Endodermal cell (in vitro differentiated cells): ENCODE measurements at regions not wholly inside any gene's neighbourhood (a gene's known extent, or its start where the extent isn't known, plus 50 kb on each side); places are given as distances from the start of the nearest gene placed in this dataset.

Experiments used
- DNase-seq: peaks from one replicate; pipeline ENCODE4 v3.0.0-alpha.2; 2017
- H3K27ac ChIP-seq: 2 replicates; pipeline ENCODE4 v1.5.1; 2013; ENCODE audit warnings: mild to moderate bottlenecking, low read depth, low read length, moderate library complexity
- H3K27me3 ChIP-seq: 2 replicates; pipeline ENCODE4 v1.6.1; 2013; ENCODE audit warnings: mild to moderate bottlenecking, low read length, moderate library complexity; ENCODE audit not compliant: insufficient read depth, control insufficient read depth, poor library complexity, severe bottlenecking
- H3K36me3 ChIP-seq: 2 replicates; pipeline ENCODE4 v1.7.0; 2013; ENCODE audit warnings: mild to moderate bottlenecking, low read length, moderate library complexity; ENCODE audit not compliant: control insufficient read depth, insufficient read depth
- H3K4me1 ChIP-seq: one replicate; pipeline ENCODE4 v1.7.0; 2013; ENCODE audit warnings: low read length; ENCODE audit not compliant: control insufficient read depth, insufficient read depth
- H3K4me3 ChIP-seq: 2 replicates; pipeline ENCODE4 v1.5.1; 2013; ENCODE audit warnings: mild to moderate bottlenecking, low read length, moderate library complexity
- H3K9ac ChIP-seq: 2 replicates; pipeline ENCODE4 v1.6.1; 2013; ENCODE audit warnings: mild to moderate bottlenecking, low read length, moderate library complexity; ENCODE audit not compliant: poor library complexity, severe bottlenecking; ENCODE audit errors: extremely low read depth
- H3K9me3 ChIP-seq: 2 replicates; pipeline ENCODE4 v1.6.1; 2013; ENCODE audit warnings: mild to moderate bottlenecking, low read length, moderate library complexity; ENCODE audit not compliant: control insufficient read depth
- H3K27ac Mint-ChIP-seq: 2 replicates; pipeline ENCODE4 v1.8.0; 2020; ENCODE audit warnings: mixed read lengths
- H3K27me3 Mint-ChIP-seq: 2 replicates; pipeline ENCODE4 v1.8.0; 2021; ENCODE audit warnings: mild to moderate bottlenecking, mixed read lengths; ENCODE audit not compliant: insufficient read depth
- H3K36me3 Mint-ChIP-seq: 2 replicates; pipeline ENCODE4 v1.8.0; 2020; ENCODE audit warnings: low read depth, mixed read lengths
- H3K4me1 Mint-ChIP-seq: 2 replicates; pipeline ENCODE4 v1.8.0; 2020; ENCODE audit warnings: mixed read lengths
- H3K4me3 Mint-ChIP-seq: 2 replicates; pipeline ENCODE4 v1.8.0; 2020; ENCODE audit warnings: mild to moderate bottlenecking, moderate library complexity, mixed read lengths
- H3K9me3 Mint-ChIP-seq: 2 replicates; pipeline ENCODE4 v1.8.0; 2020; ENCODE audit warnings: mild to moderate bottlenecking, mixed read lengths
- CTCF ChIP-seq: fragments of 200-600 bp; sonication (generic); conservative IDR thresholded peaks from 2 replicates; pipeline ENCODE4 v1.5.0; 2021; ENCODE audit warnings: antibody characterized with exemption, mild to moderate bottlenecking
- WGBS, 2 experiments: methylation state at CpG; one replicate each; pipeline versions ENCODE4 v1.1.5 to v1.1.7; 2013; ENCODE audit warnings: missing lambda C conversion rate in 2 of 2, mixed read lengths in 1 of 2; ENCODE audit not compliant: insufficient coverage in 1 of 2, insufficient read length in 1 of 2; 5-methylcytosine and 5-hydroxymethylcytosine counted together

DNA sequence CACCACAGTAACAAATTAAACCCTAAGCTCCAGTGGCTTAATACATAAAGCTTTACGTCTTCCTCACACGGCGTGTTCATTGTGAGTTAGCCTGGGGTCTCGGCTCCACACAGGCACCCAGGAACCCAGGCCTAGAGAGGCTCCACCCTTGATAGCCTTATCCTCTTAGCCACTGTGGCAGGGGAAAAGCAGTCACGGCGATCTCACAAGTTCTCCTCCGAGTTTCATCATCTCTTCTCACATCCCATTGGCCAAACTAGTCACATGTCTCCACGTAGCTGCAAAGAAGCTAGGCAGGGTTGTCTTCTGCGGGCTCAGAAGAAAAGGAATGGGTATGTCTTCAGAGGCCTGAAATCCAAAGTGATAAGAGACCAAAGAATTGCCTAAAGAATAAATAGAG is 122.3 kb upstream of the GRIK3 start:
- peaks cover 7% of the 10 kb centered on the region for H3K9me3 Mint-ChIP-seq
- no peak overlapping the region for H3K27ac Mint-ChIP-seq
- H3K4me1 ChIP-seq = no peaks in the 10 kb centered on the region
- no peak overlapping the region for H3K4me3 ChIP-seq
- H3K4me3 Mint-ChIP-seq = no peak overlapping the region
- H3K27ac ChIP-seq = no peak overlapping the region
- H3K4me1 Mint-ChIP-seq = no peaks in the 10 kb centered on the region
- no peak overlapping the region for H3K9ac ChIP-seq
- no peaks in the 10 kb centered on the region for H3K9me3 ChIP-seq
- WGBS, 2 experiments = 87 to 90% methylated on average over 5 to 9 of the region's 9 CpGs
- no peak for TF ChIP-seq CTCF
- no peaks in the 10 kb centered on the region for H3K36me3 ChIP-seq
- no peaks in the 10 kb centered on the region for H3K27me3 ChIP-seq
- no peak for DNase-seq
- H3K36me3 Mint-ChIP-seq = no peaks in the 10 kb centered on the region
- peaks cover 5% of the 10 kb centered on the region for H3K27me3 Mint-ChIP-seq

DNA sequence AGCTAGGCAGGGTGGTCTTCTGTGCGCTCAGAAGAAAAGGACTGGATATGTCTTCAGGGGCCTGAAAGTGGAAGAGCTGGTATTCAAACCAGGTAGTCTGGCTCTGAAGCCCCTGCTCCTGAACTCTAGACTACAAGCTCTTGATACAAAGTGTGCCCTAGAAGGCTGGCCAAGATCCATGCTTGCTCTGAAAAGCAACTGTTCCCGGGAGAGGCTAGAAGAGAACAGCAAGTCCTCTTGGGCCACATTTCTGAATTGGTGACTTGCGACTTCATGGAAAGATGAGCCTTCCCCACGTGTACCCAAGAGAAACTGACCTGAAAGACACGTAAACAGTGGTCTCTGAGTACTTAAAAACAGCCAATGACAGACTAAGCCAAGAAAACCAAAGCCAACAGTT is 123.3 kb upstream of the GRIK3 start:
- no peak for DNase-seq
- H3K36me3 Mint-ChIP-seq = no peaks in the 10 kb centered on the region
- WGBS, 2 experiments = 82 to 87% methylated on average over 4 to 5 of the region's 5 CpGs

DNA sequence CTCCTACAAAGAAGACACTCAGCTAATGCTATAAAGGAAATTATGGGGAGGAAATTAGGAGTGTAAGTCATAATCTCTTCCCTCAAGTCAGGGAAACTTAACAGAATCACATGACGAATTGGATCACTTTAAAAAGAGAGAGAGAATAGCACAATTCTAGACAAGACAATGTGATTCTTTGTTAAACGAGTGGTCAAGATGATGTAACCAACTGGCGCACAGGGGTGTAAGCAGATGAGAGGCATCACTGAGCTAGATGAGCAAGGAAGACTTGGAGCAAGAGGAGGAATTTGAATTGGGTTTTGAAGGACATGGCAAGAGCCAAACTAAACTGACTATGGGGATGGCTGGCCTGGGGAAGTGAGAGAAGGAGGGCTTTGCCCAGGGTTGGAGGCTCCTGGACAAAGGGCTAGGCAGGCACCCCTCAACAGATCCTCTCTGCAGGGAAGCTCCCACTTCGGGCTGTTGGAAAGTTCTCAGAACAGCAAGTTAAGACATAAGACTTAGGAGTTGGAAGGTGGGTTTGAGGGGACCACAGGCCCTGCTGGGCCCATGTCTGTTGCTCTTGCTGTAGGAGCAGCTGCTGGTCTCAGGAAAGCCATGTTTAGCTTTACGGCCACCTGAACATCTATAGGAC is 123.9 kb upstream of the GRIK3 start:
- no peaks in the 10 kb centered on the region for H3K27me3 ChIP-seq
- no peak overlapping the region for H3K4me3 Mint-ChIP-seq
- H3K4me3 ChIP-seq = no peak overlapping the region
- peaks cover 6% of the 10 kb centered on the region for H3K27me3 Mint-ChIP-seq
- H3K36me3 Mint-ChIP-seq = no peaks in the 10 kb centered on the region
- peaks cover 6% of the 10 kb centered on the region for H3K9me3 ChIP-seq
- WGBS, 2 experiments = 83 to 90% methylated on average over 2 to 5 of the region's 5 CpGs
- H3K27ac ChIP-seq = no peak overlapping the region
- H3K9ac ChIP-seq = no peak overlapping the region
- H3K27ac Mint-ChIP-seq = no peak overlapping the region
- H3K4me1 ChIP-seq = no peaks in the 10 kb centered on the region
- no peaks in the 10 kb centered on the region for H3K4me1 Mint-ChIP-seq
- H3K36me3 ChIP-seq = no peaks in the 10 kb centered on the region
- no peak for TF ChIP-seq CTCF
- H3K9me3 Mint-ChIP-seq = peaks cover 13% of the 10 kb centered on the region
- DNase-seq = no peak

More for the DNA sequence above, 123.3 kb upstream of the GRIK3 start:
- no peak for TF ChIP-seq CTCF
- H3K4me1 Mint-ChIP-seq = no peaks in the 10 kb centered on the region
- no peak overlapping the region for H3K4me3 ChIP-seq
- no peak overlapping the region for H3K4me3 Mint-ChIP-seq
- H3K27me3 Mint-ChIP-seq = peaks cover 6% of the 10 kb centered on the region
- no peak overlapping the region for H3K27ac Mint-ChIP-seq
- H3K36me3 ChIP-seq = no peaks in the 10 kb centered on the region
- H3K27ac ChIP-seq = no peak overlapping the region
- no peaks in the 10 kb centered on the region for H3K27me3 ChIP-seq
- H3K9me3 Mint-ChIP-seq = peaks cover 8% of the 10 kb centered on the region
- no peak overlapping the region for H3K9ac ChIP-seq
- H3K9me3 ChIP-seq = peaks cover 6% of the 10 kb centered on the region
- H3K4me1 ChIP-seq = no peaks in the 10 kb centered on the region
